IPS DF 6.9 (cell line): ENCODE measurements at regions not wholly inside any gene's neighbourhood (a gene's known extent, or its start where the extent isn't known, plus 50 kb on each side); places are given as distances from the start of the nearest gene placed in this dataset.

Experiments used
- DNase-seq: peaks from one replicate; pipeline ENCODE4 v3.0.0-alpha.2; 2013; ENCODE audit warnings: low read depth, low spot score
- H3K27ac ChIP-seq: one replicate; pipeline ENCODE4 v1.5.1; 2013; ENCODE audit warnings: low read length, control low read depth
- H3K27me3 ChIP-seq: 2 replicates; pipeline ENCODE4 v1.6.1; 2013; ENCODE audit warnings: mild to moderate bottlenecking, low read length; ENCODE audit not compliant: control insufficient read depth, insufficient read depth
- H3K36me3 ChIP-seq: 2 replicates; pipeline ENCODE4 v1.6.1; 2013; ENCODE audit warnings: low read length; ENCODE audit not compliant: control insufficient read depth, insufficient read depth
- H3K4me1 ChIP-seq: 2 replicates; pipeline ENCODE4 v1.6.1; 2013; ENCODE audit warnings: low read length; ENCODE audit not compliant: control insufficient read depth, insufficient read depth
- H3K4me3 ChIP-seq: 2 replicates; pipeline ENCODE4 v1.5.1; 2013; ENCODE audit warnings: mild to moderate bottlenecking, low read length
- H3K9me3 ChIP-seq: 2 replicates; pipeline ENCODE4 v1.6.1; 2013; ENCODE audit warnings: low read length, inconsistent platforms; ENCODE audit not compliant: control insufficient read depth, insufficient read depth
- WGBS: extraction: QIAGEN DNeasy Blood & Tissue Kit; methylation state at CpG from one replicate; pipeline ENCODE4 v1.1.7; 2013; ENCODE audit warnings: mixed read lengths, missing lambda C conversion rate; ENCODE audit not compliant: insufficient read length, insufficient coverage; 5-methylcytosine and 5-hydroxymethylcytosine counted together

GRCh38 chr6:72497186-72497585 lies 124.7 kb upstream of the KCNQ5 start:
- WGBS: no CpG with 5 or more reads among the region's 3 CpGs
- H3K27me3 ChIP-seq: no peaks in the 10 kb centered on the region
- H3K36me3 ChIP-seq: no peaks in the 10 kb centered on the region
- no peaks in the 10 kb centered on the region for H3K4me1 ChIP-seq
- H3K4me3 ChIP-seq: no peak overlapping the region
- no peaks in the 10 kb centered on the region for H3K9me3 ChIP-seq
- no peak for DNase-seq
- H3K27ac ChIP-seq: no peak overlapping the region

- Histone ChIP-seq H3K27ac (no peak overlapping the region), H3K27me3 (no peaks in the 10 kb centered on the region), H3K36me3 (no peaks in the 10 kb centered on the region), H3K4me1 (no peaks in the 10 kb centered on the region), H3K4me3 (no peak overlapping the region), H3K9me3 (no peaks in the 10 kb centered on the region)
- no peak for DNase-seq
- no CpG with 5 or more reads among the region's 3 CpGs for WGBS
Measured at GRCh38 chr6:72500669-72501068, 121.2 kb upstream of the KCNQ5 start.

GRCh38 chr6:72504406-72504805 lies 117.5 kb upstream of the KCNQ5 start:
- H3K9me3 ChIP-seq: no peaks in the 10 kb centered on the region
- no peak overlapping the region for H3K4me3 ChIP-seq
- DNase-seq: no peak
- no peaks in the 10 kb centered on the region for H3K4me1 ChIP-seq
- WGBS: no CpG with 5 or more reads among the region's 2 CpGs
- no peaks in the 10 kb centered on the region for H3K27me3 ChIP-seq
- H3K36me3 ChIP-seq: no peaks in the 10 kb centered on the region
- H3K27ac ChIP-seq: no peak overlapping the region

DNA sequence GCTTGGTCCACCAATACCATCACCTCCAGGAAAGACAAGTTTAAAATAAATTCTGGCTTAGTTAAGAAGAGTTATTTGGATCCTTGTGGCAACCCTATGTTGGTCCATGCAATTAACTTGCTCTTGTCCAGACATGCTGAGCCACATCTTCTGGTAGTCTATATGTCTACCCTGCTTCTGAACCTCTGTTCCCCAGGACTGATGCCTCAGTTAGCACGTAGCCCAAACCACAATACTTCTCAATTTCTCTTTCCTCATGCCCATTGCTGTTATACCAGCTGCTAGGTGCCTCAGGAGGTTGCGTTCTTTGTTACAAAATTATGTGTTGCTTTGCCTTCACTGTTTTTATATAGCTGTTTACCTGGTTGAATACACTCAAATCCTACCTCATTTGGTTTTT lies 116.4 kb upstream of the KCNQ5 start:
- DNase-seq: no peak
- Histone ChIP-seq H3K4me1 (no peaks in the 10 kb centered on the region), H3K36me3 (no peaks in the 10 kb centered on the region), H3K27me3 (no peaks in the 10 kb centered on the region), H3K27ac (no peak overlapping the region), H3K9me3 (no peaks in the 10 kb centered on the region), H3K4me3 (no peak overlapping the region)
- no CpG with 5 or more reads among the region's 2 CpGs for WGBS

- no peaks in the 10 kb centered on the region for H3K36me3 ChIP-seq
- peaks cover 2% of the 10 kb centered on the region; the same call in 1 of the 2 replicates for H3K4me1 ChIP-seq
- H3K27ac ChIP-seq: no peak overlapping the region
- no peak overlapping the region for H3K4me3 ChIP-seq
- no peak for DNase-seq
- no peaks in the 10 kb centered on the region for H3K27me3 ChIP-seq
- H3K9me3 ChIP-seq: no peaks in the 10 kb centered on the region
Measured at GRCh38 chr6:72519871-72520270, 102.0 kb upstream of the KCNQ5 start.

DNA sequence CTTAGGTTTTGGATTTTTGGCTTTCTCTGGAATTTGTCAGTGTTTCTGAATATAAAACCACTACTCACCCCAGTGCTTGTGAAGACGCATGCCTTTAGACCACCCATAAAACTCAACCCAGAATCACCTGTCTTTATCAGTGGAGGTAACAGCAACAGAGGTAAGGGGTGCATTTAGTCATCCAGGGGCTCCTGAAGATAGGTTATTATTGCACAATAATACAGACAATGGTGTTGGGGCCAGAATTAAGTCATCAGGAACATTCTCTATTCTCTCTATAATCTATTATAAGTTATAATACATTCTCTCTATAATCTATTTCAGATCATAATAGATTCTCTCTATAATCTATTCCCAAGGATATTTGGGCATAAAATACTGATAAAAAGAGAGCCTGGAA lies 100.2 kb upstream of the KCNQ5 start:
- H3K27ac ChIP-seq: no peak overlapping the region
- H3K36me3 ChIP-seq: no peaks in the 10 kb centered on the region
- no CpG with 5 or more reads among the region's 1 CpG for WGBS
- H3K9me3 ChIP-seq: no peaks in the 10 kb centered on the region
- H3K27me3 ChIP-seq: no peaks in the 10 kb centered on the region
- peaks cover 2% of the 10 kb centered on the region; the same call in 1 of the 2 replicates for H3K4me1 ChIP-seq
- DNase-seq: no peak
- H3K4me3 ChIP-seq: no peak overlapping the region

GRCh38 chr6:72522735-72523141 lies 99.1 kb upstream of the KCNQ5 start:
- H3K36me3 ChIP-seq: no peaks in the 10 kb centered on the region
- H3K9me3 ChIP-seq: no peaks in the 10 kb centered on the region
- no peaks in the 10 kb centered on the region for H3K27me3 ChIP-seq
- no CpG with 5 or more reads among the region's 5 CpGs for WGBS
- H3K4me1 ChIP-seq: peaks cover 2% of the 10 kb centered on the region; the same call in 1 of the 2 replicates
- DNase-seq: peak; percentile 43
- no peak overlapping the region for H3K4me3 ChIP-seq
- H3K27ac ChIP-seq: no peak overlapping the region

GRCh38 chr6:72524011-72524645 lies 97.7 kb upstream of the KCNQ5 start:
- H3K4me3 ChIP-seq: no peak overlapping the region
- no peak overlapping the region for H3K27ac ChIP-seq
- no peaks in the 10 kb centered on the region for H3K9me3 ChIP-seq
- DNase-seq: no peak
- peaks cover 2% of the 10 kb centered on the region; the same call in 1 of the 2 replicates for H3K4me1 ChIP-seq
- H3K27me3 ChIP-seq: no peaks in the 10 kb centered on the region
- H3K36me3 ChIP-seq: no peaks in the 10 kb centered on the region
- no CpG with 5 or more reads among the region's 6 CpGs for WGBS

- WGBS: no CpG with 5 or more reads among the region's 1 CpG
- no peak for DNase-seq
- Histone ChIP-seq H3K36me3 (no peaks in the 10 kb centered on the region), H3K27ac (no peak overlapping the region), H3K4me1 (peaks cover 2% of the 10 kb centered on the region; the same call in 1 of the 2 replicates), H3K27me3 (no peaks in the 10 kb centered on the region), H3K9me3 (no peaks in the 10 kb centered on the region), H3K4me3 (no peak overlapping the region)
Measured at GRCh38 chr6:72525821-72526510, 95.9 kb upstream of the KCNQ5 start.

DNA sequence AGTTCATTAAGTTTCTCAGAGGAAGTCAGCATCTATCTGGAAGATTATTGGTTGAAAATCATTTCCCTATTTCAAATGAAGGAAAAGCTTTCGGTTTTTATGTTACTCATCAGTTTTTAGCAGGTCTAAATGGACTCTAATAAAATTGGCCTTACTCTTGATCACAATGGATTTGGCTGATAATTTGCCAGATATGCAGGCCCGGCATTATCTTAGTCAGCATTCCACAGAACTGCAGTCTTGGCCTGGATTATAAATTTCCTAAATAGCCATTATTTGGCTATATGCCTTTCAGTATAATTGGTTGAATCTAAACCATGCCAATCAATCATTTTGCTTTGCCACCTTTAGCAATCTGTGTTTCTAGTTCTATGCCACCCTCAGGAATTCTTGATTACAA lies 91.7 kb upstream of the KCNQ5 start:
- Histone ChIP-seq H3K4me3 (no peak overlapping the region), H3K27me3 (no peaks in the 10 kb centered on the region), H3K27ac (no peak overlapping the region), H3K36me3 (no peaks in the 10 kb centered on the region), H3K9me3 (no peaks in the 10 kb centered on the region), H3K4me1 (no peaks in the 10 kb centered on the region)
- DNase-seq: no peak
- no CpG with 5 or more reads among the region's 2 CpGs for WGBS

- no peaks in the 10 kb centered on the region for H3K9me3 ChIP-seq
- no peaks in the 10 kb centered on the region for H3K36me3 ChIP-seq
- H3K4me3 ChIP-seq: no peak overlapping the region
- H3K27ac ChIP-seq: no peak overlapping the region
- H3K4me1 ChIP-seq: no peaks in the 10 kb centered on the region
- no CpG with 5 or more reads among the region's 3 CpGs for WGBS
- H3K27me3 ChIP-seq: no peaks in the 10 kb centered on the region
- no peak for DNase-seq
Measured at GRCh38 chr6:72530750-72531149, 91.1 kb upstream of the KCNQ5 start.
